ENCODE measurements at regions not wholly inside any gene's neighbourhood (a gene's known extent, or its start where the extent isn't known, plus 50 kb on each side); places are given as distances from the start of the nearest gene placed in this dataset.

DNA sequence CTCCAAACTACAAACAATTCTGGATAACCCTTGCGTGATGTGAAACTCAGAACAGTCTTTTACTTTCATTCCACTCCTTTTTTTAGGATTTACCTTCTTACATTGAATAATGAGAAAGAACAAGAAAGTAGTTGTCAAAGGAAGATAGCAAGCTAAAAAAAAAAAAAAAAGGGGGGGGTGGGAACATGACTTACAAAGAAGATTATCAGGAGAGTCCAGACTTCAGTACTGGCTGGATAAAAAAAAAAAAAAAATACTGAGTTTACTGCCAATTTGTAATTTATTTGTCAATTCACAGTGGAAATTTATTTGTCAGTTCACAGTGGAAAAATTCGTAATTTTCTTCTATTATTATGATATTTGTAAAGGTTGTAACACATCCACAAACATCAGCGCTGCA is 792.4 kb upstream of the SLITRK5 start:
- TF ChIP-seq BHLHE40 (IDR thresholded peaks at IDR 0.05; ENCODE audit: borderline replicate concordance): no peak
- no peak for TF ChIP-seq SUZ12 (IDR thresholded peaks at IDR 0.05)
- TF ChIP-seq FOXM1 (IDR thresholded peaks at IDR 0.05; ENCODE audit: borderline replicate concordance): no peak
- no peak for TF ChIP-seq TARDBP (IDR thresholded peaks at IDR 0.05)
- TF ChIP-seq FOXA1 (IDR thresholded peaks at IDR 0.05): no peak
- TF ChIP-seq HDGF (IDR thresholded peaks at IDR 0.05; ENCODE audit: borderline replicate concordance): no peak
- TF ChIP-seq FOXK2 (IDR thresholded peaks at IDR 0.05): no peak
- TF ChIP-seq, protein P1, sequence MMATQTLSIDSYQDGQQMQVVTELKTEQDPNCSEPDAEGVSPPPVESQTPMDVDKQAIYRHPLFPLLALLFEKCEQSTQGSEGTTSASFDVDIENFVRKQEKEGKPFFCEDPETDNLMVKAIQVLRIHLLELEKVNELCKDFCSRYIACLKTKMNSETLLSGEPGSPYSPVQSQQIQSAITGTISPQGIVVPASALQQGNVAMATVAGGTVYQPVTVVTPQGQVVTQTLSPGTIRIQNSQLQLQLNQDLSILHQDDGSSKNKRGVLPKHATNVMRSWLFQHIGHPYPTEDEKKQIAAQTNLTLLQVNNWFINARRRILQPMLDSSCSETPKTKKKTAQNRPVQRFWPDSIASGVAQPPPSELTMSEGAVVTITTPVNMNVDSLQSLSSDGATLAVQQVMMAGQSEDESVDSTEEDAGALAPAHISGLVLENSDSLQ (IDR thresholded peaks at IDR 0.05): no peak
- no peak for TF ChIP-seq ZNF384 (IDR thresholded peaks at IDR 0.05)
- TF ChIP-seq LEF1 (IDR thresholded peaks at IDR 0.05; ENCODE audit: borderline replicate concordance): no peak
